ENCODE measurements at regions not wholly inside any gene's neighbourhood (a gene's known extent, or its start where the extent isn't known, plus 50 kb on each side); places are given as distances from the start of the nearest gene placed in this dataset.

- H3K9me3 ChIP-seq, result no peaks in the 10 kb centered on the region
- H3K27me3 ChIP-seq (replicated peaks in 1 of 7), result no peaks in the 10 kb centered on the region
- intact Hi-C loops (cut with DNase I; ENCODE audit: low total_unique reads), result no loop called here
- no peak for DNase-seq
- TF ChIP-seq CTCF (IDR thresholded peaks at IDR 0.05 in 8 of 11, conservative IDR thresholded peaks at IDR 0.05 in 3 of 11) (no peak), POLR2A (IDR thresholded peaks at IDR 0.05) (no peak), POLR2AphosphoS5 (IDR thresholded peaks at IDR 0.05) (no peak)
- H3K36me3 ChIP-seq, result no peaks in the 10 kb centered on the region
- H3K4me1 ChIP-seq, result no peaks in the 10 kb centered on the region
- H3K4me3 ChIP-seq, result no peak overlapping the region
- H3K27ac ChIP-seq, result no peak overlapping the region
Measured at GRCh38 chr1:87733386-87733785, 404.7 kb downstream of the LMO4 start.

DNA sequence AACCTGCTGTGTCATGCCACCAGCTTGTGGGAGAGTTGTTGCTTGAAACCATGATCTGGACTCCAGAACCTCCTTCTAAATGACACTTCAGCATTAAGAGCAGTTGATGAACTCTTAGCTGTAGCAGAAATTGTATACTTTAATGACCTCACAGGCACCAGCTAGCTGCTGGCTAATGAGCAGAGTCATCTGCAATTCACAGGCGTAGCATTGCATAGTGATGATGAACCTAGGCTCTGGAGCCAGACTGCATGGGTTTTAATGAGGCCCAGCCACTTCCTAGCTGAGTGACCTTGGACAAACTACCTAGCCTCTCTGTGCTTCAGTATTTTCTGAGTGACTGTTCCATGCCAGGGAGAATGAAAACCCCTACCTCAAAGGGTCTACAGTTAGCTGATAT lies 407.1 kb downstream of the LMO4 start:
- no peak overlapping the region for H3K4me3 ChIP-seq
- no peak overlapping the region for H3K27ac ChIP-seq
- 85 to 96% (median 93%) methylated on average over 1 of the region's 1 CpG for WGBS, 5 donors
- H3K36me3 ChIP-seq, result no peaks in the 10 kb centered on the region
- TF ChIP-seq CTCF (IDR thresholded peaks at IDR 0.05 in 8 of 11, conservative IDR thresholded peaks at IDR 0.05 in 3 of 11) (no peak), POLR2AphosphoS5 (IDR thresholded peaks at IDR 0.05) (no peak), POLR2A (IDR thresholded peaks at IDR 0.05) (no peak)
- no peak for DNase-seq
- no peaks in the 10 kb centered on the region for H3K27me3 ChIP-seq (replicated peaks in 1 of 7)
- no peaks in the 10 kb centered on the region for H3K4me1 ChIP-seq
- intact Hi-C loops (cut with DNase I; ENCODE audit: low total_unique reads), result no loop called here
- no peaks in the 10 kb centered on the region for H3K9me3 ChIP-seq

GRCh38 chr1:87739141-87739540 lies 410.5 kb downstream of the LMO4 start:
- H3K4me1 ChIP-seq, result no peaks in the 10 kb centered on the region
- no peak overlapping the region for H3K4me3 ChIP-seq
- H3K9me3 ChIP-seq, result no peaks in the 10 kb centered on the region
- WGBS, 5 donors, result 89 to 96% (median 91%) methylated on average over 2 of the region's 2 CpGs
- no peak for TF ChIP-seq POLR2AphosphoS5 (IDR thresholded peaks at IDR 0.05)
- TF ChIP-seq POLR2A (IDR thresholded peaks at IDR 0.05), result no peak
- intact Hi-C loops (cut with DNase I; ENCODE audit: low total_unique reads), result no loop called here
- no peaks in the 10 kb centered on the region for H3K27me3 ChIP-seq (replicated peaks in 1 of 7)
- no peak for DNase-seq
- no peak overlapping the region for H3K27ac ChIP-seq
- no peaks in the 10 kb centered on the region for H3K36me3 ChIP-seq

DNA sequence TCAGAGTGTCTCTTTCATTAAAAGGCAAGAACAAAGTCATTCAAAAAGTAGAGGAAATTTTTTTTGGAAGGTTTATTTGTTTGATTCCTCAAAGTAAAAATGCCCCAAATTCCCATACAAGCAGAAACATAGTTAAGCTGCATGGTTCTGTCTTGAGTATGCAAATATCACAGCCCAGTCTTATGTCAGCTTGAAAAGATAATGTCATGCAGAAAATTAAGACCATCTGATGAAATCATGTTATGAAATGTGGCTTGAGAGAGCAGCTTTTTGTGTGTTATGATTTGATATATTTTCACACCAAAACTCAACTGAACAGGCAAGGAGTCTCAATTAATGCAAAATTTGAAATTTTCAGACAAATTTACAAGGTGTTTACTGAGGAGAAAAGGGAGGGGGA lies 411.0 kb downstream of the LMO4 start:
- TF ChIP-seq CTCF (IDR thresholded peaks at IDR 0.05 in 8 of 11, conservative IDR thresholded peaks at IDR 0.05 in 3 of 11), result no peak
- no peaks in the 10 kb centered on the region for H3K4me1 ChIP-seq
- H3K27ac ChIP-seq, result no peak overlapping the region
- no peaks in the 10 kb centered on the region for H3K27me3 ChIP-seq (replicated peaks in 1 of 7)
- no peaks in the 10 kb centered on the region for H3K36me3 ChIP-seq
- no peaks in the 10 kb centered on the region for H3K9me3 ChIP-seq
- no peak overlapping the region for H3K4me3 ChIP-seq
- intact Hi-C loops (cut with DNase I; ENCODE audit: low total_unique reads), result no loop called here
- DNase-seq, result no peak

DNA sequence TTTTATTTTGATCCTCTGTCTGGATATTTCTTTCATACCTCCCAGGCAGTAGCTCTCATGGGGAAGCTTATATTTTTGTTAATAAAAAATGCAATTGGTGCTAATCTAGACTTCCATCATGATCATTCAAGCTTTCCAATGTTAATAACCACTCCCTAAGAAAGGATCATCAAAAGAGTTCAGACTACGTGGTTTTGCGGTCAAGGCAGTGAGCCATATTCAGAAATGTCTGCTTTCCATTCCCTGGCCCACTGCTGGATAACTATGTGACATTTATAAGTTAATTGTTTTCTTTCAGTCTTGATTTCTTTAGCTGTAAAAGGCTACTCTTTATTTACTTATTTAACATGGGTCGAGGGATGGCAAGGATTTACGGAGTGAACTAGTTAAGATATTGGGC lies 414.6 kb downstream of the LMO4 start:
- TF ChIP-seq CTCF (IDR thresholded peaks at IDR 0.05 in 8 of 11, conservative IDR thresholded peaks at IDR 0.05 in 3 of 11) (no peak), POLR2AphosphoS5 (IDR thresholded peaks at IDR 0.05) (no peak), POLR2A (IDR thresholded peaks at IDR 0.05) (no peak)
- DNase-seq, result no peak
- Histone ChIP-seq H3K4me3 (no peak overlapping the region), H3K9me3 (no peaks in the 10 kb centered on the region), H3K4me1 (no peaks in the 10 kb centered on the region), H3K36me3 (no peaks in the 10 kb centered on the region), H3K27me3 (replicated peaks in 1 of 7) (no peaks in the 10 kb centered on the region), H3K27ac (no peak overlapping the region)
- intact Hi-C loops (cut with DNase I; ENCODE audit: low total_unique reads), result no loop called here
- WGBS, 5 donors, result 80 to 95% (median 93%) methylated on average over 4 of the region's 4 CpGs
